GM04504 (cell line): ENCODE measurements at regions not wholly inside any gene's neighbourhood (a gene's known extent, or its start where the extent isn't known, plus 50 kb on each side); places are given as distances from the start of the nearest gene placed in this dataset.

ENCODE experiments used
- DNase-seq: peaks from one replicate; pipeline ENCODE4 v3.0.0-alpha.2; 2012; ENCODE audit warnings: low read depth

DNA sequence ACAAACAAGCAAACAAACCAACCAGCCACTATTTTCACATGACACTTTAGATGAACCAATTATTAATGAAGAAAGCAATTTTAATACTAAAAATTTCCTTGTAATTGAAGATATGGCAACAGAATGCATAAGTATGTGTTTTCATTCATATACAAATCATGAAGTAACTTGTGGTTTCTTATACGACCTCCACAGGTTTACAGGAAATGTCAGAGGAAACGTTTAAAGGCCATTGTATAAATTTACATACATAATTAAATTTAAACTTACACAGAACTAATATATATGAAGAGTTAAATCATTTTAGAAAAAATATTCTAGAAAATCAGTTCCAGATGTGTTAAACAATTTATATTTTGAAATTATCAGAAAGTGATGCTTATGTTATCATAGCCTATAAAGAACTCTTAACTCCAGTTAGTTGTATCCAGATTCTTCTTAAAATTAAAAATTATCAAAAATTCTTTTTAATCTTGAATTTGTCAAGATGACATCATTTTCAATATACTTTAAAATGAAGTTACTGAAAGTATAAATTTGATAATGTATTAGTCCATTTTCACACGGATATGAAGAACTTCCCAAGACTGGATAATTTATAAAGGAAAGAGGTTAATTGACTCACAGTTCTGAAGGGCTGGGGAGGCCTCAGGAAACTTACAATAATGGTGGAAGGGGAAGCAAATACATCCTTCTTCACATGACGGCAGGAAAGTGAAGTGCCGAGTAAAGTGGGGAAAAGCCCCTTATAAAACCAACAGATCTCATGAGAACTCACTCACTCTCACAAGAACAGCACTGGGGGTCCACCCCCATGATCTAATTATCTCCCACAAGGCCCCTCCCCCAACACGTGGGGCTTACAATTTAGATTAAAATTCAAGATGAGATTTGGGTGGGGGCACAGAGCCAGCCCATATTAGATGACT, 192.0 kb downstream of the PIK3R1 start:
- no peak for DNase-seq

DNA sequence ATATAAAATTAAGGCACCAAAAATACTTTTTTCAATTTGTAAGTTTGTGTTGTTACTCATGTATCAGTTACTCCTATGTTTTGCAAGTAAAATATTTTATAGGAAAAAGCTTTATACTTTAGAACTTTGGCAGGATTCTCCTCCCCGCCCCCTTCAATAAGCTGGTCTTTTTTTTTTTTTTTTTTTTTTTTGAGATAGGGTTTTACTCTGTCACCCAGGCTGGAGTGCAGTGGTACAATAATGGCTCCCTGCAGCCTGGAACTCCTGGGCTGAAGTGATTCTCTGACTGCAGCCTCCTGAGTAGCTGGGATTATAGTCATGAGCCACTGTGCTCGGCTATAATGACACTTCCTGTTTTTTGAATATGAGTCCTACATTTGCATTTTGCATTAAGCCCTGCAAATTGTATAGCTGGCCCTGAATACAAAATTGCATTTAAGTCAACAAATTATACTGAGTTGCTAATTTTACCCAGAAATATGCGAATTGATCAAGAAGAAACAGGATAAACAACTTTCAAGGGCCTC, 192.9 kb downstream of the PIK3R1 start:
- no peak for DNase-seq

DNA sequence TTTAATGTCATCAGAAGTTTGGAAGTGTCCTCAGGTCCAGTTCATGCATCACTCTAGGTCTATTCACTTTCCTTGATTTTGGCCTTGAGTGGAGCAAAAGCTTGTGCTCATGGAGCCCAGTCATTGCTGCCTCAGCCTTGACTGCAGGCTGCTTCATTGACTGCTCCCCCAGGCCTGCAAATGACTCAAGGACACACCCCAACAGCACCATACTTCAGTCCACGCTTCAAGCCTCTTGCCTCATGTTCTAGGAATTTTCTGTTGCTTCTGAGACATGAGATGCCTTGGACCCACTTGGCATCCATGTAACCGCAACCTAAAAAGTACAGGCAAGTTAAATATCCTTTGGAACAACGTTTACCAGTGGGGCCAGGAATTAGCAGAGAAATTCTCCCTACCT, 193.7 kb downstream of the PIK3R1 start:
- DNase-seq: no peak

DNA sequence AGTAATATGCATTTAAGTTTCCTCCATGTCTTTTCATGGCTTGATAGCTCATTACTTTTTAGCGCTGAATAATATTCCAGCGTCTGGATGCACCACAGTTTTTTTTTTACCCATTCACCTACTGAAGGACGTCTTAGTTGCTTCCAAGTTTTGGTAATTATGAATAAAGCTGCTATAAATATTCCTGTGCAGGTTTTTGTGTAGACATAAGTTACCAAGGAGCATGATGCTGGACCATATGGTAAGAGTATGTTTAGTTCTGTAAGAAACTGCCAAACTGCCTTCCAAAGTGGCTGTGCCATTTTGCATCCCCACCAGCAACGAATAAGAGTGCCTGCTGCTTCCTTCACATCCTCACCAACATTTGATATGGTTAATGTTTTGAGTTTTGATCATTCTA, 195.6 kb downstream of the PIK3R1 start:
- DNase-seq: no peak

GRCh38 chr5:68415177-68416085, 199.9 kb downstream of the PIK3R1 start:
- no peak for DNase-seq

DNA sequence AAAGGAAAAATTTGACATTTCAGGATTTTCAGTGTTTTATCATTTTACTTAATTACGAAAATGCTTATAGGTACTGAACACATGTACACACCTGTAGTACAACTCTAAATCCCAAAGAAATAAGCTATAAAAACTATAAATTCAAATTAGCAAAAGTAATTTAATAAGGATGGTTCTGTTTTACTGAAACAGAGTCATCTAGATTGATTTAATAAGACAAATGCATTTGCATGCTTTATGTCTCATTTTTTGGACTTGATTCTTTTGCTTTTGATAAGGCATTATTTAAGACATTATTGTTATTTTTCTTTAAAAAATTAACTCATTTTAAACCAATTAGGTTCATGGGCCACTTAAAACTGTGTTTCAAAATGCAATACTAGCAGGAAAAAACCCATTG, 201.2 kb downstream of the PIK3R1 start:
- DNase-seq: no peak

DNA sequence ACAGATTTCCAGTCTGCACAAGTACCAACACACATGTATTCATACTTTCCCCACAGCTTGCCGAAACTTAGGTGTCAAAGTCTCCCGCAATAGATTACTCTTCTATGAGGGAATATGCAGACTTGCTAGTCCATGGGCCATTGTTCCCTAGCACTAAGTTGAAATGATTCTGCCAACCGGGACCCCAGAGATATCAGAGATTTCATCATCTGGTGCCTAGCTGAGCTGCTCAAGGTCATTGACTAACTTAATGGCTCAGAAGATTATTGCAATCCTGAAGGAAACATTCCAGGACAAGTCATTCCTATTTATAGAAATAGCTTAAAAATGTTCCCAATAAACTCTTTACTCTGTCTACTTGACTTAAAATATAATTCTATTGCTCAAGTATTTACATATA, 202.6 kb downstream of the PIK3R1 start:
- DNase-seq: no peak

DNA sequence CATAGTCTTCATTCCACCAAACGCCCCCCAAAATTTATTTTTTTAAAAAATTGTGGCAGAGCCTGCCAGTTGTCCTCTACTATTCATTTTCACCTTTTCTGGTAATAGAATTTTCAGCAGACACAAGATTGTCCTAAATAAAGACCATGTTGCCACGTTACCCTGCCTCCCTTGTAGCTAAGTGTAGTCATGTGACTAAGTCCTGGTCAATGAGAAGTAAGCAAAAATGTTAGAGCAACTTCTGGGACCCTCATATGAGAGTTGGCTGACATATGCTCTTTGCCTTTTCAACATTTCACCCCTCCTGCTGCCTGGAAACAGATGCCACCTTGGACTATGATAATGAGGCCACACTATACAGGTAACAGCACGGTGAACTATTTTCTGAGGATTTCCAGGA, 203.1 kb downstream of the PIK3R1 start:
- DNase-seq: no peak

DNA sequence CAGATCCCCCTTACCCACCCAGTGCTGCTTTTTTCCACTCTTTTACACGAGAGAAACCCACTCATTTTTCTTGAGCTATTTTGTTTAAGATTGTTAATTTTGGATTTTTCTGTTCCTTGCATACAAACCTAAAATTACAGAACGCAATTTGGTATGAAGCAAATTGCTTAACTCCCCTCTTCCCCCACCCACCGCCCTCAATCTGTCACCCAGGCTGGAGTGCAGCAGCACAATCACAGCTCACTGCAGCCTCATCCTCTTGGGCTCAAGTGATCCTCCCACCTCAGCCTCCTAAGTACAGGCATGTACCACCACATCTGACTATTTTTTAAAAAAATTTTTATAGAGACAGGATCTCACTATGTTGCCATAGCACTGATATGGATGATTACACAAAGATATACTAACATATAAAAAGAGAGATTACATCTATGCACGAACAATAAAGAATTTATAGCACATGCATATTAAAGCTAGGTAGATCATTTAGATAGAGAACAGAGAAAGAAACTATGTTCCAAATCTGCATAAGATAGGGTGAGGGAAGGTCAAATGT, 203.6 kb downstream of the PIK3R1 start:
- DNase-seq: no peak

DNA sequence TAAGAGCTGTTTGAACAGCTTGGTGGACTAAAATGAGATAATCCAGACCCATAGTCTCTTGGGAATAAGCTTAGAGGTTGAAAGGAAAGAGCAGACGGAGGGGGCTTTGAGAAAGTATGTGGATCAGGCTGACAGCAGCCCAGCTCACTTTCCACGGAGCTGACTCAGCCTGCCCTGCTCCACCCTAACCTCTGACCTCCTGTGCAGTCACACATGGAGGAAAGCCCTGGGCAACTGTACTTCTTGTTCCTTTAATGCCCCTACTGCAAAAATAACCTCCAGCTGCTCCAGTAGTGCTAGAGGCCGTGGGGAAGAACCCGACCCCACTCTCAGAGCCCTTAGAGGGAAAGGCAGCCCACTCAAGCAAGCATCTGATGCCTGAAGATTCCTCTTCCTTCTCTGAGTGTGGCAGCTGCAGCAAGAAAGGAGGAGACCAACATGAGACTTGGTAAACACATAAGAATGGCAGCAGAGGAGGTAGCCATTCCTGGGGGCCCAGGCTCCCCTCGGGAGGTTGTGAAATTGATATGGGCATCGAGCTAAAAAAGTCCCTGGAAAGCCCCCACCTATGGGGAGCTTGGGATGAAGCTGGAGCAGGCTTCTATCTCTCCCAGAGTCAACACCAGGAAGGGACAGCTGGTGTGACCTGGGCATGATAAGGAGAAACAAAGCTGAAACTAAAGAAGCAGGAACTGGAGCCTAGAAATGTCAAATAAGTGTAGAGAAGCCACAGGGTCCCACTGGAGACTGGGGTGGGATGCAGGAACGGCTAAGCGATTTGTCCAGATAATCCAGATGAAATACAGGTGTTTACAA, 204.3 kb downstream of the PIK3R1 start:
- no peak for DNase-seq

DNA sequence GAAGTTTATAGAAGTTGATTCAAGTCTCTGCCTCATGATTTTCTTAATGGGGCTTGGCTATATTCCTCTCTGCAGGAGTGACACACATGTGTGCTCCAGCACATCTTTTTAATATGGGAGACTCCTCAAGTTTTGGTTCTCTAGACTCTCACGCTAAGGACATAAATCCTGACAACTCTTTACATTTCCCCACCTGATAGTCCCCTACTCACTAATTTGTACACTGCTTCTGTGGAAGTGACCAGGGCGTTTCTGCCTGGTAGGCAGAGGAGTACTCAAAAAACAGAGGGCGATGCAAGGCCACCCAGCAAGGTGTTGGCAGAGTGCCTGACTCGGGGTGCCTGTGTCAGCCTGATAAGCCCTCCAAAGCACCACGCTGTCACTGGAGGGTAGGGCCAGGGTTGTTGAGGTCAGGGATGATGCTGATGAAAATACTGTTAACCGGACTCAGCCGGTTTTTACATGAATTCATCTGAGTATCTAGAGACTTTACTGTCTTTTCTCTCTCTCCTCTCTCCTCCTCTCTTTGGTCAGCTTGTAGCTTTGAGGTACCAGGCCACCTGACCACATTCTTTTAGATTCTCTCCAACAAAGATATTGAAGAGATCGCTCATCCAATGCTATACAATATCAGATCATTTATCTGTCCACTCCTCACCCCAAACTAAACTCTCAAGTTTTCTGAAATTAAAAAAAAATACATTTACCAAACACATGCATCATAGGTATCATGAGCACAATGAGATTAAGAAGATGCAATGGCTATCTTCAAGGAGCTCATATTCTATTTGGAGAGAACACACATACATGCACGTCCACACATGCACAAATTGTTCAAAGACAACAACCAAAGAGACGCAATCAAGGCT, 205.2 kb downstream of the PIK3R1 start:
- no peak for DNase-seq

DNA sequence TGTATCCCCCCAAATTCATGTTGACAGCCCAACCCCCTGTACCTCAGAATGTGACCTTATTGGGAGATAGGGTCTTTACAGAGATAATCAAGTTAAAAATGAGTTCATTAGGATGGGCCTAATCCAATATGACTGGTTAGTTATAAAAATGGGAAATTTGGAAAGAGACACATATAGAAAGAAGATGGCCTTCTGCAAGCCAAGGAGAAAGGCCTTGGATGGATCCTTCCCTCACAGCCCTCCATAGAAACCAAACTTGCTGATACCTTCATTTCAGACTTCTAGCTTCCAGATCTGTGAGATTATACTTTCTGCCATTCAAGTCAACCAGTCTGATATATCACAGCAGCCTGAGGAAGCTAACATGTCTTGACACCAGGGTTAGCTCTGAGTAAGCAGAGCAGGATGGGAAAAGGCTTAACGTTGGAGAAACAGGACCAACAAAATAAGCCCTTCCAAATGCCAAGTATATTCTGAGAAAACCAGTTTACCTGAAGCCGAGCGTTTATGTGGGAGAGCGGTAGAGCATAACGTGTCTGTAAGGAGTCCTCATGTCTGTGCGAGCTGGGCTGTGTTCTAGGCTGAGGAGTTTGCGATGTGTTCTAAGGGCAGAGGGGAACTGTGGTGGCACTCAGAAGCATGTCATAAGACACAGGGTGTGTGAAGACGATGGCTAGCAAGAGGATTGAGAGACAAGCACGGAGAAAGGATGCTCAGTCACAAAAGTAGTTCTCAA, 206.1 kb downstream of the PIK3R1 start:
- DNase-seq: no peak

- no peak for DNase-seq
These were observed 207.7 kb downstream of the PIK3R1 start for GRCh38 chr5:68423154-68423811.

DNA sequence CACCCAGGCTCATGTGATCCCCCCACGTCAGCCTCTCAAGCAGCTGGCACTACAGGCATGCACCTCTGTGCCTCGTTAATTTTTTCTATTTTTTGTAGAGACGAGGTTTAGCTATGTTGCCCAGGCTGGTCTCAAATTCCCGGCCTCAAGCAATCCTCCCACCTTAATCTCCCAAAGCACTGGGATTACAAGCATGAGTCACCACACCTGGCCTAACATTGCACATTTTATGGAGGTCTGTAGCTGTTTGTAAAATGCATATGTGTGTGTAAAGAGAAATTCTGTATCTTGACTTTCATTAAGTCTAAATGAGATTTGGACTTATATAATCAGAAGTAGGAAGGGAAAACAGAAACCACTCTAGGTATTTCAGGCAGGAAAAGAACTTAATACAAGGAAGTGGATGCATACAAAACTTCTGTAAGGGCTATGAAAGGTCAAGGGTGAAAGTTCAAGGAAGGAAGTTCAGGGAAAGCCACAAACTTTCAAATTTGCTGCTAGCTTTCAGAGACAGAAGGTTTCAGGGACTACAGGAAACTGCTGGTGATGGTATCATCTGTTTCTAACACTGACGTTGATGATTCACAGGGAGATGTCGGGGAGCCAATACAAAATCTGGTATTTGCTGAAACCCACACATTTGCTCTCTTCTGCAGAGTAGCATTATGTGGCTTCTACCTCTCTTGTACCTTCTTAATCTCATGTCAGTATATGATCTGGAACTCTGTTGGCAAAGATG, 209.4 kb downstream of the PIK3R1 start:
- DNase-seq: no peak

- DNase-seq: no peak
These were observed 211.0 kb downstream of the PIK3R1 start for GRCh38 chr5:68426586-68426985.

DNA sequence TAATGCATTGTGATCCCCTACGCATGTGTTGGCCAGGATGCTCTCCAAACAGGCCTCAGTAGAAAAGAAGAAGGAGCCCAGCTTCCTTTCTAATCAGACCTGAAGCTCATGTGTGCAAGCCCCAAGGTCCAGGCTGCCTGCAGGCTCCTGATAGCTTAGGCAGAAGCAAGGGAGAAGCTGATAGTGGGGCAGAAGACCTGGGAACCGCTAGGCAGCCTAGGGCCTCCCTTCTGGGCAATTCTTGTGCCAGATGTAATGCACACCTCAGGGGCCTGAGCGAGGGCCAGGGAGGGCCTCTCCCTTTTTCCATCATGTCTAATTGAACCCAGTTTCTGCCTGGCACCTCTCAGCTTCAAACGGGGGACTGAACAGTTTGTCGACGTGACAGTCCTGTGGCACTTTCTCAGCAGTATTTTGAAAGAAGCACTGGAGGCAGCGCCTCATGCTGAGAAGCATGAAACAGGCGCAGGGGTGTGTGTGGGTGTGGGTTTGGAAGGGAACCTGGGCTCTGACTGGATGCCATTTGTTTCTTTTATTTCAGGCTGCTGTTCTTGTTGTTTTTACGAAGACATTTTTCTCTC, 212.8 kb downstream of the PIK3R1 start:
- DNase-seq: no peak

- DNase-seq: no peak
These were observed 214.0 kb downstream of the PIK3R1 start for GRCh38 chr5:68429510-68429909.

DNA sequence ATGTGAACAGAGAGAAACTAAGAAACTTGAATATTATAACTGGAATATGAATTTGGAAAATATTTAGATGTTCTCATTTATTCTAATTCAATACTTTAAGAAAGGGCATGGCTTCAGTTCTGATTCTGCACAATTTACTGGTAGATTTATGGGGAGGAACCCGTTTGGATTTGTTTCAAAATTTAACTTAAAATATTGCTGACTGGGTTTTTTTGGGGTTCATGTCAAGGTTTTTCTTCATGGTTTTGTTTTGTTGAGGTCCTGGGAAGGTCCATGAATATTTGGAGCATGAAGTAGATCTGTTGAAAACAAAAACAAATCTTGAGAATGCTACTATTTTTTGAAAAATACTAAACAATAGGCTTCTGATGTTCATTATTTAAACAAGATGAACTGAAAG, 214.7 kb downstream of the PIK3R1 start:
- no peak for DNase-seq
